ENCODE measurements at regions not wholly inside any gene's neighbourhood (a gene's known extent, or its start where the extent isn't known, plus 50 kb on each side); places are given as distances from the start of the nearest gene placed in this dataset.
"Not testable (repeated sequence)": the region's sequence is repeated elsewhere in the genome, so short reads cannot be mapped to it uniquely, and the experiment has no call there.

- not testable (repeated sequence) for TF ChIP-seq CREB5 (CRISPR knock-in tag; IDR thresholded peaks at IDR 0.05; ENCODE audit: low read depth); PATZ1 (CRISPR knock-in tag; IDR thresholded peaks at IDR 0.05; ENCODE audit: borderline replicate concordance); POU6F1 (CRISPR knock-in tag; IDR thresholded peaks at IDR 0.05; ENCODE audit: borderline replicate concordance, low read depth); ZFP30 (CRISPR knock-in tag; IDR thresholded peaks at IDR 0.05); ARNTL (CRISPR knock-in tag; IDR thresholded peaks at IDR 0.05; ENCODE audit: borderline replicate concordance, low read depth); ZNF565 (CRISPR knock-in tag; conservative IDR thresholded peaks at IDR 0.05; ENCODE audit: low read depth); ZFP3 (CRISPR knock-in tag; IDR thresholded peaks at IDR 0.05); PPARA (CRISPR knock-in tag; IDR thresholded peaks at IDR 0.05; ENCODE audit: borderline replicate concordance); TOX (CRISPR knock-in tag; IDR thresholded peaks at IDR 0.05; ENCODE audit: borderline replicate concordance)
These were observed 760.8 kb upstream of the DEFB115 start for GRCh38 chr20:30496656-30497055.
